RPMI8226 (cell line): ENCODE measurements at regions not wholly inside any gene's neighbourhood (a gene's known extent, or its start where the extent isn't known, plus 50 kb on each side); places are given as distances from the start of the nearest gene placed in this dataset.
"Not testable (repeated sequence)": the region's sequence is repeated elsewhere in the genome, so short reads cannot be mapped to it uniquely, and the experiment has no call there.

ENCODE experiments used
- DNase-seq: peaks from one replicate; pipeline ENCODE4 v3.0.0-alpha.2; 2015

DNA sequence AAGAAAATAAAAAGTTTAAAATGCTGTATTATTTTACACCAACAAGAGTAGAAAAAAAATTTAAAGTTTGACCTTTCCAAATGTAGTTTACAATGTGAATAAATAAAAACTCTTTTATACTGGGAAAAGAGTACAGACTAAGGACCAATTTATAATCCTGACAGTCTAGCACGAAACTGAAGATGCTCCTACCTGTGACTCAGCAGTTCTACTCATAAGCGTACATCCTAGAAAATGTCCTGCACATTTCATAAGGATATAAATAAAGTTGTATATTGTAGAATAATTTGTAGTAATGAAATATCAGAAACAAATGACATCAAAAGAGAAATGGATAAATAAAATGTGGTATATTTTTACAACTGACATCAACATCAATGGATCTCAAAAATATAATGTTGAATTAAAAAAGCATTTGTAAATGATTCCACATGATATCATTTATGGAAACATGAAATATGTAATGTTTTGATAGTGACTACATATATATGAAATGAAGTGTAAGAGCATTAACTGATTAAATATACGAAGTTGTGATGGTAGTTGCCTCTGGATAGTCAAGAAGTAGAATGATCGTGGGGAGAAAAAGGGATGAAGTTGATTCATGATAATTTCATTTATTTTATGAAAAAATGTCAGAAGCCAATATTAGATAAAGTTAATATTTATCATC, 161.3 kb upstream of the CBLB start:
- no peak for DNase-seq

DNA sequence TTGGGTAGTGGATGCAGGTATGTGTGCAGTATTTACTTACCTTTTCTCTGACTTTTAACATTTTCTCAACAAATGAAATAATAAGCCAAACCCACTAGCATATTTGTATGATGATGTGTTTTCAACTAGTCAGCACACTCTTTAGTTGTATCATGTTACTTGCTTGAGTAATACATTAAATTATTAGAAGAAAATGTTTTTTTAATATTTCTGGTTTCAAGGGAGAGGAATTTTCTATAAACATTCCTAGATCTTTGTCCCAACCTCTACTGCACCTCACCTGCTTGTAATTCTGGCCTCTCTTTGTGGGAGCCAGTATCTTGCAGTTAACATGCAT, 161.8 kb upstream of the CBLB start:
- no peak for DNase-seq

DNA sequence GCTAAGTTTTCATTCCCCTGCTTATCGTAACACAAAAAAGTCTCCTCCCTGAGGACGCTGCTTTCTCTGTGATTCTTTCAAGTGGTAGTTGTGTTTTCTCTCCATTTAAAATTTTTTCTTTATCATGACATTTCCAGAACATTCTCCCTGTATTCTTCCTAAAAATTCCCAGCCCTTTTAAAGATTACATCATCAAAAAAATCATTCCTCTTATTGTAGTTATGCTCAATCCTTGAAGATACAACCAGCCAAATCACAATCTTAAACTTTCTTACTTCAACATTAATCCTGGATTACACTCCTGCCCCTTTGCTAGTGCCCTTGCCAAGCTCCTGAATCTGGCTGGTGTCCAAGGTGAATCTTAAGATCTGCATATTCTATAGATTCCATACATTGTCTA, 163.7 kb upstream of the CBLB start:
- no peak for DNase-seq

DNA sequence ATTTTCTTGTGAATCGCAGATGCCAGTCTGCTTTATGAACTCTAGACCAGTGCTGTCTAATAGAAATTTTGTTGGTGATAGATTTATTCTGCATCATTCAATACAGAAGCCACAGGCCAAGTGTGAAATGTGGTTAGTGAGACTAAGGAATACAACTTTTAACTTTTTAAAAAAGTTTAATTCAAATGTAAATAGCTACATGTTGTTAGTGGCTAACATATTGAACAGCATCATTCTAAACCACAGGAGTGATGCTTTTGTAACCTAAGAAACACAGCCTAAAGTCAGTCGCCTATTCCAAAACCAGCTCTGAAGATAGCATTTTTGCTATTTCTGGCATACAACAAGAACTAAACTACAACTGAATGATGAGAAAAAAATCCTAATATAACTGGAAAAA, 164.8 kb upstream of the CBLB start:
- DNase-seq: no peak

DNA sequence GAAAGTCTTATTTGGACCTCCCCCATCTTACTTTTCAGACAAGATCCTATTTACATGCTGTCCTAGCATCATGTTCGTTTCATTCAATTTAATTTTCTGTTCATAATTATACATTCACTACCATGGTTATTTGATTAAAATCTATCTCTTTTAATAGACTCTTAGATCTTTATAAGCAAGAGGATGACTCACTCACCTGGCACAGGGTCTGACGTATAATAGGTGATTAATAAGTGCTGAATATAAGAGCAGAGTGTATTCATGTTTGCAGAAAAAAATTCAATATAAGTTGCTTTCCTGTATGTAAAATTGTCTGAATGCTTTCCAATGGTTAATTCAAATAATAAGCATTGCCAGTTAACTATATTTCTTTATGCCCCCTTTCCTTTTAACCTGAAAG, 165.5 kb upstream of the CBLB start:
- no peak for DNase-seq

DNA sequence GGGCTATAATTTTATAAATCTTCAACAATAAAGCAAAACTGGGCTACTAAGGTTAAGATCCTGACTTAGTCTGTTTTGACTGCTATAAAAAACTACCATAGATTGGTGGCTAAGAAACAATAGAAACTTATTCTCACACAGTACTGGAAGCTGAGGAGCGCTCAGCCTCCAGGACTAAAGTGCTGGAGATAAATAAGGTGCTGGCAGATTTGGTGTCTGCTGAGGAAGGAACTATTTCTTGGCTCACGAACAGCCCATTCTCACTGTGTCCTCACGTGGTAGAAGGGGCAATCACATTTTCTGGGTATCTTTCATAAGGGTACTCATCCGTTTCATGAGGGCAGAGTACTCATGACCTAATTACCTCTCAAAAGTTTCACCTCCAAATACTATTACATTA, 166.8 kb upstream of the CBLB start:
- no peak for DNase-seq

DNA sequence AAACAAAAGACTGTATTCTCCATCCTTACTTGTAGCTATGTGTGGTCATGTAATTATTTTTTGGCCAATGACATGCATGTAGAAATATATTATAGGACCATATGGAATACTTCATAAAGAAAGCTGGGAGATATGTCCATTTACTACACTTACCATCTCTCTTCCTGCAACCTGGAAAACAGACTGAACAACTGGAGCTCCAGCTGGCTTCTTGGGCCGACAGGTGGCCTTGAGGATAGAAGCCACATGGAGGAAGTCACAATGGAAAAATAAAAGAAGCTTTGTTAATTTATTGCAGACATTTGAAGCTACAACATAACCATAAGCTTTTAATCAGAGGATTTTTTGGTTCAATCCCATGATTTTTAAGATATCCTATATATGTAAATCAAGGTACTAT, 167.9 kb upstream of the CBLB start:
- DNase-seq: no peak

DNA sequence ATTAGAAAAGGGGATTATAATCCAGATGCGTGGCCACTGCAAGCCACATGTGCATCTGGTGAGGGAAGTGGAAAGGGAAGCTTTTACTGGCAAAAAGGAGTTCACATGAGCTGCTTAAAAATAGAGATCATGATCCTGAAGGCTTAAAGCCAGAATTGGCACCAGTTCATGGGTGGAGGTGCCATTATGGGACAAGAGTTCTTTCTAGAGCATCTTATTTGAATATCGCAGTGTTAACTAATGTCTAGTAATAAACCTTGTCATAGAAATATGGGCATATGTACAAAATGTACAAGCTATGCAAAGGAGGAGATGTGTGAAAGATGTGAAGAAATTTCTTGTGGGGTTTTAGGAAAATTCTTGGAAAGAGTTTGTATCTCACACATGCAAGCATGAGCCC, 178.4 kb upstream of the CBLB start:
- DNase-seq: no peak

DNA sequence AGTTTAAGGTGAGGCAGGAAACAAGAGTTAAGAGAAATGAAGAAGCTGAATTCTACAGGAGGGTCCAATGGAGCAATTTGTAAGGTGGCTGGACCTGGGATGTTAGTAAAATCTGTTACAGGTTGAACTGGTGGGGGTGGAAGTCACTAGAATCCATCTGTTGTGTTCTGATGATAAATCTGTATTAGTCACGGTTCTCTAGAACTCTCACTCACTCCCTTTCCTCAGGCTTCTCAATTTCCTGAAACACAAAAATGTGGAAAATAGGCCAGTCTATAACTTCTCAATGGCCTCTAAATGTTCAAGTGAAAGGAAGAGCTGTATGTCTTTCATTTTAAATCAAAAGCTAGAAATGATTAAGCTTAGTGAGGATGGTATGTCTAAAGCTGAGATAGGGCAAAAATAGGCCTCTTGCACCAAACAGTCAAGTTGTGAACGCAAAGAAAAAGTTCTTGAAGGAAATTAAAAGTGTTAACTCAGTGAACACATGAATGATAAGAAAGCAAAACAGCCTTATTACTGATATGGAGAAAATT, 180.2 kb upstream of the CBLB start:
- DNase-seq: no peak

DNA sequence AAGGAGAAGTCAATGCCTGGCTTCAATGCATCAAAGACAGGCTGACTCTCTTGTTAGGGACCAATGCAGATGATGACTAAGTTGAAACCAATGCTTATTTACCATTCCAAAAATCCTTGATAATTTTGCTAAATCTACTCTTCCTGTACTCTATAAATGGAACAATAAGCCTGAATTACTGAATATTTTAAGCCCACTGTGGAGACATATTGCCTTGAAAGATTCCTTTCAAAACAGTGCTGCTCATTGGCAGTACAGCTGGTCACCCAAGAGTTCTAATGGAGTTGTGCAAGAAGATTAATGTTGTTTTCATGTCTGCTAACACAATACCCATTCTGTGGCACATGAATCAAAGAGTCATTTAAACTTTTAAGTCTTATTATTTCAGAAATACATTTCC, 181.0 kb upstream of the CBLB start:
- DNase-seq: no peak

DNA sequence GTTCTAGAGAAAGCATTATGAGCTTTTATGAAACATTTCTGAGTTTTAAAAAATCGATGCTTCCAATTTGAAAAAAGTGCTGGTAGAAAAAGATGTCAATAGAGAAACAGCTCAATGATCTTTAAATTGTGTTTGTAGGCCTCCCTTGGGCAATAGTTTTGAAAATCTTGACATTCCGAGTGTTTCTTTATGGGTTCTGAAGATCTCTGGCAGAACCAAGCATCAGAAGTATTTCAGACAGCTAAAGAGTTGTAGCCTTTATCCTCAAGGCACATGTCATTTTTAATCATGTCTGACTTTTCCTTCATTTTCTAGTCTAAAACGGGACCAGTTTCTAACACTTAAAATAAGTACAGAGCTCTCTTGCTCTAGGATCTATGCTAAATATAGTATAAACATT, 188.1 kb upstream of the CBLB start:
- DNase-seq: no peak

DNA sequence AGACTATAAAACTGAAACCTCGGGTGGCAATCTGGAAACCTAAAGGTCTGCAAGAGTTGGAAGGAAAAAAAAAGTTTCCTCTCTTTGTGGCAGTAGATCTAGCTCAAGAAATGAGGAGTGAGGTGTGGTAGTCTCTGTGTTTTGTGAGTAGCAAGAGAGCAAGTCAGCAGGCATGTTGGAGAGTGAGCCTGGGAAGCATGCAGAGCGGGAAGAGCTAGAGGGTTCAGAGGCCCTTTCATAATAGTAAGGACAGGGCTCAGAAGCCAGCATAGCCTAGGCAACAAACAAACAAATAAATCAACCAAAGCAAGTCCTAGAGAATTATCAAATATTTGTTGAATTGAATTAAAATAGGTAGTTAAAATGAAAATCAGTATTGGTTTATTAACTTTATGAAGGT, 189.7 kb upstream of the CBLB start:
- no peak for DNase-seq

DNA sequence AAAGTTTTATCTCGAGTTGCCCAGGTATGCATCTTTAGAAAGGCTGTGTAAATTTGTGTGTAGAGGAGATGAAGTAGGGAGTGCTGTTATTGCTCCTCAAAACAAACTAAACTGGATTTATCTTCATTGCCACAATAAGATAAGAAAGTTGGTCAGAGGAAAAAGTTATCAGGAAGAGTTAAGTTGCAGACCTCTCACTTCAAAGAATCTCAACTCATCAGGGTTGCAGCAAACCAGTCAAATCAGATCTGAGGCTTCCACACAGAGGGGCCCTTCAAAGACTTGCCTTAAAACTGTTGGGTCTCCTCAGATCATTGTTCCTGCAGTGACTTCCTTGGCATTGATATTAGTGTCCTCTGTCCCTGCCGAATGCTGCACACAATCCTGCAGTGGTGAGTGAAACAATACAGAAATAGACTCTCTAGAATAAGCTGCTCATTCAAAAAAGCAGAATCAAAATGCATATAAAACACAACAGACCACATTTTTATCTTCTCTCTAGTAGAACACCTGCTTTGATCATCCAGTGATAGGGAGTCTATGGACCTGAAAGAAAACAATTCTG, 191.2 kb upstream of the CBLB start:
- no peak for DNase-seq

DNA sequence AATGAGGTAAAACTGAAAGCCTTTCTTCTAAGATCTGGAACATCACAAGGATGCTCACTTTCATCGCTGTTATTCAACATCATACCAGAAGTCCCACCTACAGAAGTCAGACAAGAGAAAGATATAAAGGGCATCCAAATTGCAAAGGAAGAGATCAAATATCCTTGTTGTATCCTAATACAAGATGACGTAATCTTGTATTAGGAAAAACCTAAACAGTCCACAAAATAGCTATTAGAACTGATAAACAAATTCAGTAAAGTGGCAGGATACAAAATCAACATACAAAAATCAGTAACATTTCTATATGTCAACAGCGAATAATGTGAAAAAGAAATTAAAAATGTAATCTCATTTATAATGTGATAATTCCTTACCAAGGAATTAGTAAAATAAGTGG, 195.1 kb upstream of the CBLB start:
- DNase-seq: no peak

DNA sequence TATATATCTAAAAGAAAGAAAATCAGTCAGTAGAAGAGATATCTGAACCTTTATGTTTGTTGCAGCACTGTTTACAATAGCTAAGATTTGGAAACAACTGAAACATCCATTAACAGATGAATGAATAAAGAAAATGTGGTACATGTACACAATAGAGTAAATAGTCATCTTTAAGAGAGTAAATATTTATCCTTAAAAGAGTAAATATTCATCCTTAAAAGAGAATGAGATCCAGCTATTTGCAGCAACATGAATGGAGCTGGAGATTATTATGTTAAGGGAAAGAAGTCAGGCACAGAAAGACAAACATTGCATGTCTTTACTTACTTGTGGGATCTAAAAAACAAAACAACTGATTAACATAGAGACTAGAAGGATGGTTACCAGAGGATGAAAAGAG, 197.0 kb upstream of the CBLB start:
- DNase-seq: no peak

DNA sequence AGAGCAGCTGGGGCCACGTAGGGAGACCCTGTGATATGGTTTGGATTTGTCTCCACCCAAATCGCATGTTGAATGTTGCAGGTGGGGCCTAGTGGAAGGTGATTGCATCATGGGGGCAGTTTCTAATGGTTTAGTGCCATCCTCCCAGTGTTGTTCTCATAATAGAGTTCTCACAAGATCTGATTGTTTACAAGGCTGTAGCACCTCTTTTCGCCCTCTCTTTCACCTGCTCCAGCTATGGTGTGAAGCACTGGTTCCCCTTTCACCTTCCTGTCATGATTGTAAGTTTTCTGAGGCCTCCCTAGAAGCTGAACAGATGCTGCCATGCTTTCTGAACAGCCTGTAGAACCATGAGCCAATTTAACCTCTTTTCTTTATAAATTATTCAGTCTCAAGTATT, 198.9 kb upstream of the CBLB start:
- DNase-seq: no peak

DNA sequence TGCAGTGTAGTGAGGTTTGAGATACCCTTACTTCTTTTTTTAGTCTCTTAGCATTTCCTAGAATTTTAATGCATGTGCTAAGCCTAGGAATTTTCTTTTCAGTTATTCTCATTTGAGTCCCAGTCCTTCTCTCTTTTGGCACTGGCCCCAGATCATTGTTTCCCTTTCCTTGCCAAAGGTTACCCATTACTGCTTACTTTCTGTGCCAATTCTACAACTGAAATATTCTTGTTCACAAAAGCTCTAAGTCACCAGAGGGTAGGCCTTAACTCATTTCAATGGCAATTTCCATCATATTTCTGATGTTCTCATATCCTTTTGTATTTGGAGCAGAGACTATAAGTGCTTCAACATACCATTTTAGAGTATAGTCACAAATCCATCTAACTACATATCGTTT, 199.6 kb upstream of the CBLB start:
- DNase-seq: no peak

DNA sequence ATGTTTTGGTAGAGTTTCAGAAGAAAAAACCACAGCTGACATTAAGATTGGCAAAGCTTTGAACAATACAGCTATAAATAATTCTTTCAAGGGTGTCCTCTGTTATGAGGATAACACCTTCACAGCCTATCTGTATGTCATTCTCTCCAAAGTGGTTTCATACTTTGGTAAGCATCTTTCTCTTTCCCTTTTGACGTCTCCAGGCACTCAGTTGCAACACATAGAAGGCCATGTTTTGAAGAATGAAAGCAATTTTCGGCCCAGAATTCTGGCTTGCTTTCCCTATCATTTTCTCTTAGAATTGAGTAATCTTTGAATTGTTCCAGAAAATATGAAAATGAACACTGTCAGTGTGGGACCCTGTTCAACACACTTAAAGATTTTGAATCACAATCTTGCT, 200.0 kb upstream of the CBLB start:
- DNase-seq: no peak

DNA sequence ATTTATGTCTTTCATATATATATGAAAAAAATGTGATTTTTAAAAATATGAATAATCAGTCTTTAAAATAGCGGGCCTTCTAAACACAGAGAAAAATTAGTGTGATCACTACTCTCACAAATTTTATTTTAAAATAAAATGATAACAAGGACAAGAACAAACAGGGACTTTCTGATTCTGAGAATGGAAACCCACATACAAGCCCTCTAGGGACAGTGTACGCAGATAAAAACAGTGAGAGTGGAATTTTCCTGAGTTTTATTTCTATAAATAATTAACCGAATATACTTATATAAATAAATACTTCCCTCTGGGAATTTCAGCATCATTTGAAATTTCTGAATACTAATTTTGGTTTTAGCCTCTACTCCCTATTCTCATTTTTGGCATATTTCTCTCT, 201.4 kb upstream of the CBLB start:
- DNase-seq: no peak

DNA sequence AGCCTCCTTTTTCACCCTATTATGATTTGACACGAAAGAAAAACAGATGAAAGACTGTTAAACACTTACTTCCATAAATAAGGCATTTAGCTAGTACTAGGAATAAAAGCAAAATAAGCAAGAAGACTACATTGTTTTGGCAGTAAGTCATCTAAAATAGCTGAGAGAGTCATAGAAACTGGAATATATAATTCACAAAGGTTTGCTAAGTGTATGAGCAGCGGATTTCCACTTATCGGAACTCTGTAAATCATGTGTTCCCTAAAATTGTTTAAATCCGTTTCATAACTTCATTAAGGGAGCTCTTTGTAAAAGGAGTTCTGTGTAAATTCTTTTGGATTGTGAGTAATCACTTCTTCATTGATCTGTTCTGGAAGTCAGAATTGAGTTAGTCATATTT, 202.5 kb upstream of the CBLB start:
- no peak for DNase-seq

DNA sequence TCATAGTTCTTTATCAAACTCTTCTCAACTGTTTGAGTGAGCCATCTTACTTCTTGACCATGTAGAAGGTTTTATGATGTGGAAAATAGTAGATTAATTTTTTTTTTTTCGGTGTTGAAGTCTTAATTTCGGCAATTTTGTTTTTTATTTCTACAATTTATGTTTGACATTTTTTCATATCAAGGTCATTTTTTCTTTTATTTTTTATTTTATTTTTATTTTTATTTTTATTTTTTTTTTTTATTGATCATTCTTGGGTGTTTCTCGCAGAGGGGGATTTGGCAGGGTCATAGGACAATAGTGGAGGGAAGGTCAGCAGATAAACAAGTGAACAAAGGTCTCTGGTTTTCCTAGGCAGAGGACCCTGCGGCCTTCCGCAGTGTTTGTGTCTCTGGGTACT, 203.8 kb upstream of the CBLB start:
- DNase-seq: not testable (repeated sequence)

DNA sequence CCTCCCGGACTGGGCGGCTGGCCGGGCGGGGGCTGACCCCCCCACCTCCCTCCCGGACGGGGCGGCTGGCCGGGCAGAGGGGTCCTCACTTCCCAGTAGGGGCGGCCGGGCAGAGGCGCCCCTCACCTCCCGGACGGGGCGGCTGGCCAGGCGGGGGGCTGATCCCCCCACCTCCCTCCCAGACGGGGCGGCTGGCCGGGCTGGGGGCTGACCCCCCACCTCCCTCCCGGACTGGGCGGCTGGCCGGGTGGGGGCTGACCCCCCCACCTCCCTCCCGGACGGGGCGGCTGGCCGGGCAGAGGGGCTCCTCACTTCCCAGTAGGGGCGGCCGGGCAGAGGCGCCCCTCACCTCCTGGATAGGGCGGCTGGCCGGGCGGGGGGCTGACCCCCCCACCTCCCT, 205.0 kb upstream of the CBLB start:
- DNase-seq: not testable (repeated sequence)

DNA sequence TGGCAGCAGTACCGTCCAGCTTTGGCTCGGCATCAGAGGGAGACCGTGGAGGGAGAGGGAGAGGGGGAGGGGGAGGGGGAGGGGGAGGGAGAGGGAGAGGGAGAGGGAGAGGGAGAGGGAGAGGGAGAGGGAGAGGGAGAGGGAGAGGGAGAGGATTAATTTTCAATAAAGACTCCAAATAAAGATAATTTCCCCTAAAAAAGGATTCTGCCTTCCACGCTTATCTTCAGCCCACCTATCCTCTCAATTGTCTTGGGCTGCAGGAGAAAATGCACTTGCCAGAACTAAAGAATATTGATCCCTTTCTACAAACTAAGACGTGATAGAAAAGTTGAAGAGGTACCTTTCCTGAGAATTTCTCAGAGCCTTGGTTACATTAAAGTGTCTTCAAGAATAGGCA, 206.9 kb upstream of the CBLB start:
- DNase-seq: not testable (repeated sequence)

DNA sequence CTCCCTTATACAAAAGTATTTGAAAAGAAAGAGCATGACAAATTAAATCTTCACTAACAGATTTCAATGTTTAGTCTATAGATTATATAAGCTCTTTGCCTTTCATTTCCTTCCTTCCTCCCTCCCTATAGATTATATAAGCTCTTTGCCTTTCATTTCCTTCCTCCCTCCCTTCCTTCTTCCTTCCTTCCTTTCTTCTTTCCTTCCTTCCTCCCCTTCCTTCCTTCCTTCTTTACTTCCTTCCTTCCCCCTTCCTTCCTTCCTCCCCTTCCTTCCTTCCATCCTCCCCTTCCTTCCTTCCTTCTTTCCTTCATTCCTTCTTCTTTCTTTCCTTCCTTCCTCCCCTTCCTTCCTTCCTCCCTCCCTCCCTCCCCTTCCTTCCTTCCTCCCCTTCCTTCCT, 209.8 kb upstream of the CBLB start:
- DNase-seq: no peak

DNA sequence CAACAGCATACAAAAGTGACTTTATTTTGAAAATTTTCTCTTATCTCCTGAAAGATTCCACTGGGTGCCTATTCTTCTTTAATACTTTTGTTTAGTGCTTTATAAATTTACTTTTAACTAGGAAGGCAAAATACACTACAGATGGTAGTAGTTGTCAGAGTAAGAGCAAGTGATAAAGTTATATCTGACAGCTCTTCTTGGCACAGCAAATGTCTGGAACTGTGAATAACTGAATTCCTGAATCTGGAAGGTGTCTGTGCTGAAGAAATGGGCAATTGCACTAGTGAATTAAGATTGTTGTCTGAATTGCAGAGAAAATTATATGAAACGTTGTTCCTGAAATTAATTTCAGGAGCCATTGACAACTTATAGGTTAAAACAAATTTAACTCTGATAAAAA, 213.8 kb upstream of the CBLB start:
- no peak for DNase-seq
